Retinal pigment epithelial cell (primary cell): ENCODE measurements at regions not wholly inside any gene's neighbourhood (a gene's known extent, or its start where the extent isn't known, plus 50 kb on each side); places are given as distances from the start of the nearest gene placed in this dataset.

Source experiments
- DNase-seq: peaks from one replicate; pipeline ENCODE4 v3.0.0-alpha.2; 2010; ENCODE audit warnings: low read depth
- H3K4me3 ChIP-seq: 2 replicates; pipeline ENCODE4 v1.5.1; 2011; ENCODE audit warnings: mild to moderate bottlenecking, low read length, control low read depth, moderate library complexity
- TF ChIP-seq, protein P1 (sequence below): conservative IDR thresholded peaks from 2 replicates; pipeline ENCODE4 v1.5.1; 2011; ENCODE audit warnings: low read depth, low read length, control low read depth, inconsistent platforms

DNA sequence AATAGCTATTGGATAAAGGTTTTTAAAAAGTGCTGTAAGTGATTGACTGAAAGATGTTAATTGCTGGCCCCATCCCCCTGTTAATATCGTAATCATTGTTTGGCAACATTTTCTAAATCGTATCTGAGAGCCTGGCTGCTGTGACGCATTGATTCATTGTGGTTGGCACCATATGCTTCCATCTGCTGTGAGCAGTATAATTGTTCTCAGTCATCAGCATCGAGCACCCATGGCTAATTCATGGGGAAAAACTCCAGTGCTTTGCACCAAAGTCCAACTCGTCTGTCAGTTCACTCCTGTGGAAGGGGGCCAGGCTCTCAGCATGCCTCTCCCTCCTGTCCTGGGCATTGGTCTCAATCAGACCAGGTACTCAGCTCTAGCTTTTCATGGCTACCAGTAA is 205.2 kb downstream of the STK31 start:
- H3K4me3 ChIP-seq = no peak overlapping the region
- no peak for DNase-seq

DNA sequence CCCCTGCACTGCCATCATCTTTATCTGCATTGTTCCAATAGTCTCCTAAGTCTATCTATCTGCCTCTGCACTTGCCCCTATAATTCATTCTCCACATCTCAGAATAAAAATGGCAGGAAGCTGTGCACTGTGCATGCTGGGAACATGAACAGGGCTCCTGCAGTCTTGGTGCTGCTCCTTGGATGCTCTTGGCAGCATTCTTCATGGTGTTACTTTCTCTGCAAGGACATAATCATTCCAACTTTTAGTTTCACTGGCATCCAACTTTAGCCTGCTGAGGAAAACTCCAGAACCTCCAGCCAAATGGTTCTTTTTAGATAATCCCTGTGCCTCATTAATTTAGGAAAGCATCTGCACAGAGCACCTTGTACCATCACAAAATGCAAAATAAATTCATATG is 208.3 kb downstream of the STK31 start:
- no peak for DNase-seq
- TF ChIP-seq, protein P1, sequence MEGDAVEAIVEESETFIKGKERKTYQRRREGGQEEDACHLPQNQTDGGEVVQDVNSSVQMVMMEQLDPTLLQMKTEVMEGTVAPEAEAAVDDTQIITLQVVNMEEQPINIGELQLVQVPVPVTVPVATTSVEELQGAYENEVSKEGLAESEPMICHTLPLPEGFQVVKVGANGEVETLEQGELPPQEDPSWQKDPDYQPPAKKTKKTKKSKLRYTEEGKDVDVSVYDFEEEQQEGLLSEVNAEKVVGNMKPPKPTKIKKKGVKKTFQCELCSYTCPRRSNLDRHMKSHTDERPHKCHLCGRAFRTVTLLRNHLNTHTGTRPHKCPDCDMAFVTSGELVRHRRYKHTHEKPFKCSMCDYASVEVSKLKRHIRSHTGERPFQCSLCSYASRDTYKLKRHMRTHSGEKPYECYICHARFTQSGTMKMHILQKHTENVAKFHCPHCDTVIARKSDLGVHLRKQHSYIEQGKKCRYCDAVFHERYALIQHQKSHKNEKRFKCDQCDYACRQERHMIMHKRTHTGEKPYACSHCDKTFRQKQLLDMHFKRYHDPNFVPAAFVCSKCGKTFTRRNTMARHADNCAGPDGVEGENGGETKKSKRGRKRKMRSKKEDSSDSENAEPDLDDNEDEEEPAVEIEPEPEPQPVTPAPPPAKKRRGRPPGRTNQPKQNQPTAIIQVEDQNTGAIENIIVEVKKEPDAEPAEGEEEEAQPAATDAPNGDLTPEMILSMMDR = no peak
- H3K4me3 ChIP-seq = no peak overlapping the region

More for the DNA sequence above, 205.2 kb downstream of the STK31 start:
- TF ChIP-seq, protein P1 = no peak

DNA sequence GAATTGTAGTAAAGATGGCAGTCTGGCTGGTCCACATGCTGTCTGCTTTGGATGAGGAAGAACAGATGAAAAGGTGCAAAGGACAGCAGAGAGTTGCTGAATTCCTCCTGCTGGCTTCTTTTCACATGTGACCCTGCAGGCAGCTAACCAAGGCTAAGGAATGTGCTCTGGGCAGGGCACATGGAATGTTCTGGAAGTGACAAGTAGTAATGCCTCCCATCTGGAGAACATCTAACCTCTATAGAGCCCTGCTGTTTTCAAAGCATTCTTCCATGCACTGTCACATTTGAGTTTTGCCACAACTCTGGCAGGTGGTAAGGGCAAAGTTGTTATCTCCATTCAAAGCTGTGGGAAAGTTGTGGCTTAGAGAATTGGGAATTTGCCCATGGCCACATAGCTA is 208.8 kb downstream of the STK31 start:
- no peak for DNase-seq
- TF ChIP-seq, protein P1 = no peak

DNA sequence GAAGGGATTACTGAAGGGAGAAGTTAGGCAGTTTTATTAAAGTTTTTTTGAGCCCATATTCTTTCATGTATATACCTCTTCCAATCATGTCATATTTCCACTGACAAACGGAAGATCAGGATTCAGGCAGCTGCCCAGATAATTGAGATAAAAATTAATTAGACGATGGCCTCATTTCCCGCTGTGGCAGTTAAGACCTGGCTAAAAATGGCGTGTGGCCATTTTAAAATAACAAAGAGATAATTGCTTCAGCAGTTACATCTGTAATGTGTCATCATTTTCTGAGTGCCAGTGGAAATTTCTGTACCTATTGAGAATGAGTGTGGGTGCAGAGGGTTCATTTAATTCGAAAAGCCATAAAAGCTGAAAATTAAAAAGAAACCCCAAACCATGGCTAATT is 215.1 kb downstream of the STK31 start:
- DNase-seq = no peak
- TF ChIP-seq, protein P1 = no peak
- no peak overlapping the region for H3K4me3 ChIP-seq

More for the DNA sequence above, 208.8 kb downstream of the STK31 start:
- no peak overlapping the region for H3K4me3 ChIP-seq

DNA sequence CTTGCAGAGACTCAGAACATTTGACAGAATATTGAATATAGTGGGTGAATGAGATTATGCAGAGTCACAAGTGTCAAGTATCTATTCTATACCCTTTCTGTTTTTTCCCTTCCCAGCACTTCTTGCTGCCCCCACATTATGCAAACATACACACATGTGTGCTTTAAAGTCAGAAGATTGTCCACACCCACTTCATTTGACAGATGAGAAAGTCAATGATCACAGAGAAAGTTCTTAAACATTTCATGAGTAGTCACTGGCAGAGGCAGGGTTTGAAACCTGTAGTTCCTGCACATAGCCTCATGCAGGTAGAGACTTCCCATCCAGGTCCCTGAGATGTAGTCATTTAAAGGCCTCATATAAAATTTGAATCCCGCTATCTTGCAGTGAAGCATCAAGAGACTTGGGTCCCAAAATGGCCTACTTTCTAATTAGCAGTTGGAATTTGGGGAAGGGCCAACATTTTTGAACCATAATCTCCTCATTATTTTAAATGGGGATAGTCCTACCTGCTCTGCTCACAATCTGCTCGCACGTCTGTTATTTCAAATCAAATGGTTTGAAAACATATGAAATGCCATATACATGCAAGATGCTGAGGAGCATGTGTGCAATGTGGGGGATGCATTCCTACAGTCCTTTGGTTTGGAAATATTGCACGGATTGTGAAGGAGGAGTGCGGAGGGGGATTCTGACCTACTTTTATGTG is 217.8 kb downstream of the STK31 start:
- TF ChIP-seq, protein P1 = no peak
- no peak overlapping the region for H3K4me3 ChIP-seq
- DNase-seq = no peak

DNA sequence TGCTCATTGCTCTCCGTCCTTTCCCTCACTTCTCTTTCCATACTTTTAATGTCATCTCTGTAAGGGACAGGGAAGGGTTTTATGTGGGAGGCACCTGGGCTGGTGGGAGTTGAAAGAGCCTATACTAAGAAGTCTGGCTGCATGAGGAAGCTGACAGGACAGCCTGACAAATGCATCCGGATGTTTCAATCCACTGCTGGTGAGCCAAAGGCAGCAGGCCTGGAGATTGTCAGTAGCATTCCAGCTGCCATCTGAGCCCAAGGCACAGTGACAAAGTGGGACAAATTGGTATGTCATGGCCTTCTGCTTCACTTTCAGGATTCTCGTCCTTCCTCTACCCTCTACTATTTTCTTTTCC is 218.4 kb downstream of the STK31 start:
- TF ChIP-seq, protein P1 = no peak
- H3K4me3 ChIP-seq = no peak overlapping the region

DNA sequence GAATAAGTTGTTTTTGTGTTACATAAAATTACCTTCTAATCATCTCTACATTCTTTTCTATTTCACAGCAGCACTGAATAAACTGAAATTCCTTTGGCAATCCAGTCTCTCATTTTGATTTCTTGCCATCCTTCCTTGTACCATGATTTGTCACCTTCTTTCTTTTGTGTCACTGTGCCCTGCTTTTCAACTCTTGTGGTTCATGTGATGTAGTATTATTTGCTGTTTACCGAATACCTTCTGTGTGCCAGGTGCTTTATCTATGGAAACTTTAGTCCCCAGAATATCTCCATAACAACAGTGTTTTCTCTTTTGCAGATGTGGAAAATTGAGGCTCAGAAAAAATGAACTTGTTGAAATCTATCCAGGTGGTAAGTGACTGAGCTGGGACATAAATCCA is 220.3 kb downstream of the STK31 start:
- H3K4me3 ChIP-seq = no peak overlapping the region
- TF ChIP-seq, protein P1 = no peak
- no peak for DNase-seq

More for the DNA sequence above, 218.4 kb downstream of the STK31 start:
- DNase-seq = no peak
